PC-9 (cell line): ENCODE measurements at regions not wholly inside any gene's neighbourhood (a gene's known extent, or its start where the extent isn't known, plus 50 kb on each side); places are given as distances from the start of the nearest gene placed in this dataset.

Experiments
- CTCF ChIP-seq: fragments of 200-600 bp; sonication (generic); conservative IDR thresholded peaks from 2 replicates; pipeline ENCODE4 v1.6.1; 2017; ENCODE audit warnings: mixed run types, antibody characterized with exemption, mild to moderate bottlenecking, moderate library complexity
- EZH2 ChIP-seq: fragments of 200-600 bp; sonication (generic); IDR thresholded peaks from 2 replicates; pipeline ENCODE4 v1.8.0; 2017; ENCODE audit warnings: antibody characterized with exemption, low read depth

GRCh38 chr5:4013106-4013898 lies 417.7 kb downstream of the IRX1 start:
- TF ChIP-seq CTCF (no peak), EZH2 (no peak)
